ENCODE measurements at regions not wholly inside any gene's neighbourhood (a gene's known extent, or its start where the extent isn't known, plus 50 kb on each side); places are given as distances from the start of the nearest gene placed in this dataset.

DNA sequence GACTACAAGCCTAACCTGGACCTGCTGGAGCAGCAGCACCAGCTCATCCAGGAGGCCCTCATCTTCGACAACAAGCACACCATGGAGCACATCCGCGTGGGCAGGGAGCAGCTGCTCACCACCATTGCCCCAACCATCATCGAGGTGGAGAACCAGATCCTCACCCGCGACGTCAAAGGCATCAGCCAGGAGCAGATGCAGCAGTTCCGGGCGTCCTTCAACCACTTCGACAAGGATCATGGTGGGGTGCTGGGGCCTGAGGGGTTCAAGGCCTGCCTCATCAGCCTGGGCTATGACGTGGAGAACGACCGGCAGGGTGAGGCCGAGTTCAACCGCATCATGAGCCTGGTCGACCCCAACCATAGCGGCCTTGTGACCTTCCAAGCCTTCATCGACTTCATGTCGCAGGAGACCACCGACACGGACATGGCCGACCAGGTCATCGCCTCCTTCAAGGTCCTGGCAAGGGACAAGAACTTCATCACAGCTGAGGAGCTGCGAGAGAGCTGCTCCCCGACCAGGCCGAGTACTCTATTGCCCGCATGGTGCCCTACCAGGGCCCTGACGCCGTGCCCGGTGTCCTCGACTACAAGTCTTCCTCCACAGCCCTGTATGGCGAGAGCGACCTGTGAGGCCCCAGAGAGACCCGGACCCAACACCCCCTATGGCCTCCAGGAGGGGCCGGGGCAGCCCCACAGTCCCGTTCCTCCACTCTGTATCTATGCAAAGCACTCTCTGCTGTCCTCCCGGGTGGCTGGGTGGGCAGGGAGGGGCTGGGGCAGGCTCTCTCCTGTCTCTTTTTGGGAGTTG is 486.2 kb downstream of the TRAM1L1 start:
- TF ChIP-seq POLR2A (IDR thresholded peaks at IDR 0.05) = no peak
- TF ChIP-seq, protein P1, sequence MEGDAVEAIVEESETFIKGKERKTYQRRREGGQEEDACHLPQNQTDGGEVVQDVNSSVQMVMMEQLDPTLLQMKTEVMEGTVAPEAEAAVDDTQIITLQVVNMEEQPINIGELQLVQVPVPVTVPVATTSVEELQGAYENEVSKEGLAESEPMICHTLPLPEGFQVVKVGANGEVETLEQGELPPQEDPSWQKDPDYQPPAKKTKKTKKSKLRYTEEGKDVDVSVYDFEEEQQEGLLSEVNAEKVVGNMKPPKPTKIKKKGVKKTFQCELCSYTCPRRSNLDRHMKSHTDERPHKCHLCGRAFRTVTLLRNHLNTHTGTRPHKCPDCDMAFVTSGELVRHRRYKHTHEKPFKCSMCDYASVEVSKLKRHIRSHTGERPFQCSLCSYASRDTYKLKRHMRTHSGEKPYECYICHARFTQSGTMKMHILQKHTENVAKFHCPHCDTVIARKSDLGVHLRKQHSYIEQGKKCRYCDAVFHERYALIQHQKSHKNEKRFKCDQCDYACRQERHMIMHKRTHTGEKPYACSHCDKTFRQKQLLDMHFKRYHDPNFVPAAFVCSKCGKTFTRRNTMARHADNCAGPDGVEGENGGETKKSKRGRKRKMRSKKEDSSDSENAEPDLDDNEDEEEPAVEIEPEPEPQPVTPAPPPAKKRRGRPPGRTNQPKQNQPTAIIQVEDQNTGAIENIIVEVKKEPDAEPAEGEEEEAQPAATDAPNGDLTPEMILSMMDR (IDR thresholded peaks at IDR 0.05) = no peak

Measured in transverse colon (tissue), 3 donors.